ENCODE measurements at regions not wholly inside any gene's neighbourhood (a gene's known extent, or its start where the extent isn't known, plus 50 kb on each side); places are given as distances from the start of the nearest gene placed in this dataset.
A peak's percentile ranks its signal among the peaks of the same experiment; 100 is the strongest.

DNA sequence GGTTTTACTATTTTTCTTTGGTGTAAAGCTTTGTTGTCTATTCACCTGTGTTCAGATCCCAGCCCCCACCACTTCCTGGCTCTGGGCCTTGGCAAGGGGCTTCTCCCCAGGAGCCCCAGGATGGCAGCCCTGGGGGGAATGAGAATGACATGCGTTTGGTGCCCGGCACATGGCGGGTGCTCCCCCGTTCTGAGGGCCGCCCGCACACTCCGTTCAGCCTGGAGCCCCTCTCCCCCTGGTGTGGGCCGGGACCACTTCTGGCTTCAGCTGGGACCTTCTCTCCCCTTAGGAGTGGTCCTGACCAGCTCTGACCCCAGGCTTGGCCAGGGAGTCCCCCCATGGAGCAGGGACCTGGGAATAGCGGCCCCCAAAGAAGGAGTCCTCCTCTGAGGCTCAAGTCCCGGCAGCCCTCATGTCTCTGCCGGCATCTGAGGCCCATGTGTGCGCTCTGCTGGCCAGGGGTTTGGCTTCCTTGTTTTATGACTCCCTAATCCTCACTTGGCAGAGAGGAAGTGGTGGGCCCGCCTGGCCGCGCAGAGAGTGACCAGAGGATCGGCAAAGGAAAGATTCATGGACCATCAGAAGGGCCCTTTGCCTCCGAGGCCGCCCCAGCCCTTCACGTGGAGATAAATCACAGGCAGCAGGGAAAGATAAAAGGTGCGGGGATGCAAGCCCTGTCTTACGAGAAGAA, 57.0 kb upstream of the LMX1B start:
- DNase-seq, result no peak

- peak; percentile 16 to 25 for DNase-seq
Observed at GRCh38 chr9:126558051-126558665, 55.6 kb upstream of the LMX1B start.

DNA sequence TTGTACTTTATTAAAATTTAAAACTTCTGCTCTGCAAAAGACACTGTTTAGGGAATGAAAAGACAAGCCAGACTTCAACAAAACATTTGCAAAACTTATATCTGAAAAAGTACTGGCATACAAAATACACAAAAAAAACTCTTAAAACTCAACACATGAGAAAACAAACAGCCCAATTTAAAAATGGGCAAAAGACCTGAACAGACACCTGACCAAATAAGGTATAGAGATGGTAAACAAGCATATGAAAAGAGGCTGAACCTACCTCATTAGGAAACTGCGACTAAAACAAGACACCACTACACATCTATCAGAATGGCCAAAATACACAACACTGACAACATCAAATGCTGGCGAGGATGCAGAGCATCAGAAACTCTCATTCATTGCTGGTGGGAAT, 54.4 kb upstream of the LMX1B start:
- no peak for DNase-seq

- peak; percentile 49 to 52 for DNase-seq
Observed at GRCh38 chr9:126561582-126561981, 52.1 kb upstream of the LMX1B start.

DNA sequence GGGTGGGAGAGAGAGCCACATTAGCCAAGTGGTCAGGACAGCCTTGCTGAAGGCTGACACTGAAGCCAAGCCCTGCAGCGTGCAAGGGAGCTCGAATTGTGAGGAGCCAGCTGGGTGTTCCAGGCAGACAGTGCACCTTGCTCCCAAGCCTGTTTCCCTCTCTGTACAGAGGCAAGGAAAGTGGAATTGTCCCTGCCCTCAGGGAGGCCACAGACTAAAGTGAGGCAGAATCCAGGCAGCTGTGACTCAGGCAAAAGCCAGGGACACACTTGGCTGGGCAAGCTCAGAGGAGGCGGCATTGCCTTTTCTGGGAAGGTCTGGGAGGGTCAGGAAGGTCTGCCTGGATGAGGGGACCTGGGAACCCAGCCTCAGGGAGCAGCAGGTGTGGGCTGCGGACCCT, 50.2 kb upstream of the LMX1B start:
- no peak for DNase-seq

All from Kasumi-1 (cell line).